NCI-H2081 (cell line): ENCODE measurements at regions not wholly inside any gene's neighbourhood (a gene's known extent, or its start where the extent isn't known, plus 50 kb on each side); places are given as distances from the start of the nearest gene placed in this dataset.

Source experiments
- DNase-seq, 2 experiments: peaks; one replicate each; lab custom pipeline; 2025; lab: John Stamatoyannopoulos, UW

DNA sequence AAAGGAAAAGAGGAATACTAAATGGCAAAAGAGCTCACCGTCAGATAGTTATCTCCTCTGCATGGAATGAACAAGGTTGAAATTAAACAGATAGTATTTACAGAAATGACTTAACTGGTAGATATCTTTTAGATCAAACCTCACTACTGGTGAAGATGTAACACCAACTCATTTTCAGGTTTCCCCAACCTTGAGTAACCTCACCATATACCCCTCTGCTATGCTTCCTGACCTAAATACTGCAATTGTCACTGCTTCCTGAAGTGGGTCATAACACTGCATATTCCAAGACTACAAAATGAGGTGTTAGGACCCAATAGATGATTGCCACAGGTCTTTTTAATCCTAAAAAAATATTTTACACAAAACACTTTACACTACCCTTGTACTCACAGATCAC is 76.3 kb upstream of the PLEKHA5 start:
- no peak for DNase-seq

DNA sequence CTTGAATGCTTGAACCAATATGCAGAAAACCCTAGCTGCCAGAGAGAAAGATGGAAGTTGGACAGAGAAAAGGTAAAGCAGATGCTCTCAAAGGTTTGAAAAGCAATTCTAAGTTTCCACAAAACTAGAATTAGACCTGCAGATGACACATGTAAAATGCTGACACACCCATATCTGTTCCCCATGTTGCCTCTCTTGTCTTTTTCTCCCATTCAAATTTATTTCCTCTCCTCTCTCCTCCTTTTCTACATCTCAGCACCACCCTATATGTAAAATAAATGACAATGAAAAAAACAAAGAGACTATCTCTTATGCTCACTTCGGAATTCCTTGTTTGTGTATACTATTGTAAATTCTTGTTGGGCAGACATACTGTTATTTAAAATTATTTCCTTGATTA is 75.5 kb upstream of the PLEKHA5 start:
- no peak for DNase-seq

DNA sequence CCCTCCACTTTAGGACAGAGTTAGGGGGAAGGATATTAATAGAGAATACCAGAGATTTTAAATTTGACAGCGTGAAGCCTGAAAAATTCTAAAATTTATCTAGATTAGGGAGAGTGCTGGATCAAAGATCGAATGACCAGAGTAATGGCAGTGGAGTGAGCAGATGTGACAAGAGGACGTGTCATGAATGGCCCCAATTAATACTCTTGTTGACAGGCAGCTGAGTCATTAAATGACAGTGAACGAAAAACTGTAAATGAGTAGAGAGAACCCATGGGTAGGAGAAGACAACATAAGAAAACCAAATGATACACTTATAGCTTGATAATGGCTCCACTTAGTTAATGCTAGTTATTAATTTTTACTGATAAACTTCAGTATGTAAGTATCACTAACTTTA is 73.9 kb upstream of the PLEKHA5 start:
- DNase-seq = no peak

DNA sequence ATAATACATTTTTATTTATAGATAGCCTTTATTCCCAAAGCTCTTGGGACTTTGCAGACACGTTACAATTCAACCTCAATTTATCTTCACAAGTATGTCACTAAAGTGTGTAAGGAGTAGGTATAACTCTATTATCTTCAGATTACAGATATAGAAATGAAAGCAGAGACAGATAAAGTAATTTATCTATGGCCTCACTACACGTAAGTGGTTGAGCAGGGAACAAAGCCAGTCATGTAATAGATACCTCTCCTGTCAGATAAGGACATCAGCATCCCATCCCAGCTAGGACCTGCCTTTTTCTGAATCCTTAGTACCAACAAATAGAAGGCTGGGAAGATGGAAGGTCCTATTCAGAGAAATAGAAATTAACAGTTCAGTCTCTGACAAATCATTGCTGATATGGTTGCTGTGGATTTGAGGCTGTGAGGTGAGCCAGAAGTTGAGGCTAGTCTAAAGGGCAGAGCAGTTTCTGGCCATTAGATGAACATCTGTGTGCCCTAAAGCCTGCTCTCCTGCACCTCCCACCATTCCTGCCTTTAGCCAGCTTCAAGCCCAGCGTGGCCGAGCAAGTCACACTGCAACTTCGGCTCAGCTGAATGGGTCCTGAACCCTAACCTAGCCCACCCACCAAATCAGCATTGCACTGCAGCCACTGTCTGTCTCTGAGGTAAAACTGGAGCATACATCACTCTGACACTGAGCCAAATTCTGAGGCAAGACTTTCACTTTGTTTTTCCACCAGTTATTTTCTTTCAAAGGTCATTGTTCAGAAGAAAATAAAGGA is 71.1 kb upstream of the PLEKHA5 start:
- DNase-seq = no peak

DNA sequence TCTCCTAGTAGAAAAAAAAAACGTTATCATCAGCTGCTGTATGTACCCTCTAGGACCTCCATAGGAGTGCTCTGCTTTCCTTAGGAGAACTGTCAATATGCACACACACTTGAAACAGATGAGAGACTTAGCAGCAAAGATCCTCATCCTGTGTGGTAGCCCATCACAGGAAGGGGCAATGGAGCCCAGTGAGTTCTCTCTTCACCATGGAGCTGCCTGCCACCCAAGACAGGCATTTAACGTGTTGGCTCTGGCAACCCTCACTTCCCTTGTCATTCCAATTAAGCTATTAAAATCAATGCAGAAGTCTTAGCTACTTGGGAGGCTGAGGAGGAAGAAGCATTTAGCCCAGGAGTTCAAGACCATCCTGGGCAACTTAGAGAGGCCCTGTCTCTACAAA is 64.8 kb upstream of the PLEKHA5 start:
- no peak for DNase-seq

DNA sequence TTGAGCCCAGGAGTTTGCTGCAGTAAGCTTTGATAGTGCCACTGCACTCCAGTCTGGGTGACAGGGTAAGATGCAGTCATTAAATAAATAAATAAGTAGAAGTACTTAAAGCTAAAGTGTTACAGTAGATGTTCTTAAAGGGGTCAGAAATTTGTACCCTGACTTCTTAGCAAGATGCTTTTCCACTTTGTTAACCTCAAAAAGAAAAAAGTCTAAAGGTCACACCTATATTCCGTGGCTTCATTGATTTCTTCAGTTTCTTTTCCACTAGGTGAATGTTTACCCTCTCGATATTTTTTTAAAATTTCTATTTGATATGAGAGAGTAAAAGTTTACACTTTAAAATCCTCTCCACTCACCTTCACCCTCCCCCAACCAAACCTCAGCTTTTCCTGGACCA is 64.3 kb upstream of the PLEKHA5 start:
- no peak for DNase-seq

DNA sequence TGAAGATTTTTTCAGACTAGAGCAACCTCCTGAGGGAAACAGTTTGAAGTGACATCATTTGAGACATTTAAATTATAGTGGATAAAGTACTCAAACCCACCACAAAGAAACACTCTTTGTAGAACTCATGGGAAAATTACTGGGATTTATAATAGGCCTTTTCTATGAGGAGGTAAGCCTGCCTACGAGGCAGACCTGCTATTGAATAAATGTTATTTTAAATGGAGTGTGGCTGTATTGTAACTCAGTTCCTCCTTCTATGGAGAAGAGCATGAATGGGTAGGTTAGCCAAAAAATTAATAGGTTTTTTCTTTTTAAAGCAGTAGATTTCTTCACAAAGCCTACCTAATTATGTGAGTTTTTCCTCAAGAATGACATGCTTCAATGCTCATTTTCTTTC is 63.7 kb upstream of the PLEKHA5 start:
- no peak for DNase-seq

DNA sequence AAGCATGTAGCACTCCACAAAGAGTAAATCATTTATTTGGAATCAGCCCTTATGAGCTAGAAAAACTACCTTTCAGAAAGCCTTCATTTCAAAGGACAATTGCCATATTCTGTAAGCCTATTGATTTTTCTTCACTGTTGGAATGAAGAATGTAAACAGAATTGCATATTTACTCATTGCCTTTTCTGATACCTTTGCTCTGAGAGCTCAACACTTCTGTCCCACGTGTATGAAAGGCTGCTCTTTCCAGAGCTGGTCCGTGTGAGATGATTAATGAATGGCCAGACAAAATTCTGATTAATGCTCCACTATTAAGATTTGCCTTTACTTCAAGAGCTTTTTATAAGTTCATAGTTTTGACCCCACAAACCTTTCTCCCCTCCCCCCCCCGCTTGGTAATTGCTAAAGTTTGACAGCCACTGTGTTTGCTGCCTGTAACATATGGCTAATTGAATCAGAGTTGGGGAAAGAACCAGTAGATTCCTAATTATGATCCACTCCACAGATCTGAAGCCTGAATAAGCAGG is 63.0 kb upstream of the PLEKHA5 start:
- no peak for DNase-seq

DNA sequence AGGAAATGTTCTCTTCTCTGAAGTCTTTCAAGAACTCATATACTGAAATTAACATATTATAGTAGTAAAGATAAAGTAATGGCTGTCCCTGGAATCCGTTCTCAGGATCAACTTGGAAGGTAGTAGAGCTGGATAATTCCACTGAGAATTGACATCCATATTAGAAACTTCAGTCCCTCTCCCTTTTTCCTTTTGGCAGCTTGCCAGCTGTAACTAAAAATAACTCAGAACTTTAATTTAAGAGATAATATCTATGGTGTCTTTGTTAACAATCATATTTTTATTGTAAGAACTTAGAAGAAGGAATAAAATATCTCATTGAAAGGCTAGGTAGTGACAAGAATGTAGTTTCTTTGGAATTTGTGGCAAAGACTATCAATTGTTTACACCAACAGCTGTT is 61.4 kb upstream of the PLEKHA5 start:
- DNase-seq = no peak

DNA sequence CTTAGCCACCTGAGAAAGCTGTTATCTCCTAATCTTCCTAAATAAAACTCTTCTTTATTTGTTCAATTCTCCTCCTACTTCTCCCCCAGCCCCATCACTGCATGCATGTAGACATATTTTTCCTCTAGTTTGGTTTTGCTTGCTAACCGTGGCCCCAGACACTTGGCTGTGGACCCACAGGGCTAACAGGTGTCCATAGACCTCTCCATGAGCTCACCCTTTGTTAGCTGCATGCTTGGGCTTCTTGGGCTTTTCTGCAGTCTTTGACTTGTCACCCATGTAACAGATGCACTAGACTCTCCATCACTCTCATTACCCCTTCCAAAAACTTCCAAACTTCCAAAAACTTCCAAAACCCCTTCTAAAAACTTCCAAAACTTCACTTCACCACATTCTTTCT is 59.2 kb upstream of the PLEKHA5 start:
- DNase-seq = no peak

DNA sequence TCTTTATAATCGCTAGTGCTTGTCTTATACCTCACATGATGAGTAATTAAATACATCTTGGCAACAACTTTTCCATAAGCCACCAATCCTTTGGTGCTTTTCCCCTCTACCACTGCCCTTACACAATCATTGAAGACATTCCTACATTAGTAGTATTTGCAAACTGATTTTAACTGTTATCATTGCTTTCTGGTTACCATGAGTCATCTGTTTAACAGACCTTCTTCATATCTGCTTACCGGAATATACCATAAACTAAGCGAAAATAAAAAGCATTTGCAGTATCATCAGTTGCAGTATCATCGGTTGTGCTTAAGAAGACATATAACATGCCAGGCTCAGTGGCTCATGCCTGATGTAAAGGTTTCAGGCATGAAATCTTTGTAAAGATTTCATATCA is 54.8 kb upstream of the PLEKHA5 start:
- no peak for DNase-seq

DNA sequence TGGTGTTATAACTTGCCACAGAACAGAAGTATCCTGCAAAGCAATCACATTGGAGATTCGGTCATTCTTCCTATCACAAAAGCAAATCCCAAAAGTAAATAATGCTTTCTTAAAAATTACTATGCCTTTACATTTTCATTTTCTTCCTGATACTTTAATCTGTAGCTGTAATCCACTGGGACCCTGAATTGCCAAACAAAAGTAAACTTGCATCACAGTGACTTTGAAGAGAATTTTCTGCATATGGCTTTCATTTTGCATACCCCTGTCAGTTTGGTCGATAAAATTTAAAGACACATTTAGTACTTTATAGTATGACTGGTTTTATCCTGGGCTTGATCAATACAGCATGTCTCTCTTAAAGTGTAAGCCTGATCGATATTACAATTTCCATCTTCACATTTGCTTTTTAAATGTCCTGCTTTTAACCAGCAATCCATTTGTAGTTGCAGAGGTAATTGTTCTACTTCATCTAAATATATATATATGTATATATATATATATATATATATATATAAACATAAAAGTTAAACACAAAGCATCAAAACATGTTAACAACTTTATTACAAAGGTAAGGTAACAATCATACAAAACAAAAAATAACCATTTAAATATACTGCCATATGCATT is 53.7 kb upstream of the PLEKHA5 start:
- no peak for DNase-seq
